ENCODE measurements at regions not wholly inside any gene's neighbourhood (a gene's known extent, or its start where the extent isn't known, plus 50 kb on each side); places are given as distances from the start of the nearest gene placed in this dataset.

- no peak for TF ChIP-seq POLR2A (IDR thresholded peaks at IDR 0.05; ENCODE audit: low read depth, low read length)
- no peak for TF ChIP-seq POLR2AphosphoS5 (IDR thresholded peaks at IDR 0.05; ENCODE audit: low read depth, low read length)
- TF ChIP-seq POU2F2 (IDR thresholded peaks at IDR 0.05; ENCODE audit: low read depth, low read length): no peak
- TF ChIP-seq TAF1 (IDR thresholded peaks at IDR 0.05; ENCODE audit: low read depth, low read length): no peak
- no peak for TF ChIP-seq PAX5 (IDR thresholded peaks at IDR 0.05; ENCODE audit: insufficient read depth, low read length, severe bottlenecking)
Observed at GRCh38 chr10:36091007-36091406, 448.9 kb upstream of the FZD8 start.

Measured in GM12891 (cell line).